WTC11 (cell line): ENCODE measurements at regions not wholly inside any gene's neighbourhood (a gene's known extent, or its start where the extent isn't known, plus 50 kb on each side); places are given as distances from the start of the nearest gene placed in this dataset.

ENCODE experiments used
- ATAC-seq: fragments of 200-7000 bp; cut with Tn5 transposase; 2 replicates; pipeline ENCODE4 v1.10.0; 2021; ENCODE audit warnings: mild to moderate bottlenecking, moderate library complexity
- CTCF ChIA-PET: fragments of 300-600 bp; sonication (Branson Sonifier 250); formaldehyde crosslinking; loops from one replicate; lab custom pipeline; 2021; ENCODE audit warnings: antibody characterized with exemption; lab: Charles Lee
- POLR2A ChIA-PET: fragments of 350-600 bp; sonication (Branson Sonifier 250); formaldehyde crosslinking; loops from one replicate; lab custom pipeline; 2021; ENCODE audit warnings: antibody characterized with exemption; lab: Charles Lee
- DNase-seq: peaks from one replicate; pipeline ENCODE4 v3.0.0; 2021; ENCODE audit warnings: low spot score
- H3K27ac Mint-ChIP-seq: 2 replicates; pipeline ENCODE4 v1.8.0; 2021; ENCODE audit warnings: mixed read lengths
- H3K27me3 Mint-ChIP-seq: 2 replicates; pipeline ENCODE4 v1.8.0; 2021; ENCODE audit warnings: low read depth, mild to moderate bottlenecking, moderate library complexity, mixed read lengths
- H3K36me3 Mint-ChIP-seq: 2 replicates; pipeline ENCODE4 v1.8.0; 2021; ENCODE audit warnings: mixed read lengths
- H3K4me1 Mint-ChIP-seq: 2 replicates; pipeline ENCODE4 v1.8.0; 2022; ENCODE audit warnings: mixed read lengths
- H3K4me3 Mint-ChIP-seq: 2 replicates; pipeline ENCODE4 v1.8.0; 2021; ENCODE audit warnings: mild to moderate bottlenecking, moderate library complexity, mixed read lengths
- H3K9me3 Mint-ChIP-seq: 2 replicates; pipeline ENCODE4 v1.8.0; 2021; ENCODE audit warnings: mixed read lengths
- AFF4 ChIP-seq: sonication (generic); formaldehyde crosslinking; IDR thresholded peaks from 2 replicates; pipeline ENCODE4 v1.8.1; 2023; ENCODE audit warnings: mild to moderate bottlenecking, missing genetic modification reagents, borderline replicate concordance
- AR ChIP-seq: fragments of 250-450 bp; sonication (Bioruptor Pico); IDR thresholded peaks from 2 replicates; pipeline ENCODE4 v1.9.0; 2021; ENCODE audit warnings: mild to moderate bottlenecking
- ATF1 ChIP-seq: sonication (generic); formaldehyde crosslinking; IDR thresholded peaks from 2 replicates; pipeline ENCODE4 v1.8.1; 2023; ENCODE audit warnings: mild to moderate bottlenecking, moderate library complexity, missing genetic modification reagents
- CREB1 ChIP-seq: sonication (generic); formaldehyde crosslinking; IDR thresholded peaks from 2 replicates; pipeline ENCODE4 v1.8.0; 2023; ENCODE audit warnings: mild to moderate bottlenecking, missing genetic modification reagents
- ERG ChIP-seq: fragments of 250-450 bp; sonication (Bioruptor Pico); IDR thresholded peaks from 2 replicates; pipeline ENCODE4 v1.8.0; 2021; ENCODE audit warnings: mild to moderate bottlenecking
- GRHL2 ChIP-seq: fragments of 250-450 bp; sonication (Bioruptor Pico); IDR thresholded peaks from 2 replicates; pipeline ENCODE4 v1.8.0; 2022; ENCODE audit warnings: mild to moderate bottlenecking, moderate library complexity; ENCODE audit not compliant: insufficient replicate concordance, severe bottlenecking
- JUN ChIP-seq: sonication (generic); formaldehyde crosslinking; IDR thresholded peaks from 2 replicates; pipeline ENCODE4 v1.8.0; 2023; ENCODE audit warnings: mild to moderate bottlenecking, missing genetic modification reagents
- KAT7 ChIP-seq: sonication (generic); formaldehyde crosslinking; IDR thresholded peaks from 2 replicates; pipeline ENCODE4 v1.8.1; 2023; ENCODE audit warnings: missing genetic modification reagents, mild to moderate bottlenecking, borderline replicate concordance
- MLX ChIP-seq: sonication (generic); formaldehyde crosslinking; IDR thresholded peaks from 2 replicates; pipeline ENCODE4 v1.8.1; 2023; ENCODE audit warnings: mild to moderate bottlenecking, missing genetic modification reagents, moderate library complexity
- OVOL2 ChIP-seq: fragments of 250-450 bp; sonication (Bioruptor Pico); IDR thresholded peaks from 2 replicates; pipeline ENCODE4 v1.9.0; 2021; ENCODE audit warnings: mild to moderate bottlenecking, borderline replicate concordance
- PREB ChIP-seq: sonication (generic); formaldehyde crosslinking; IDR thresholded peaks from 2 replicates; pipeline ENCODE4 v1.8.1; 2022; ENCODE audit warnings: mild to moderate bottlenecking, missing genetic modification reagents, moderate library complexity, borderline replicate concordance
- ZBTB21 ChIP-seq: sonication (generic); formaldehyde crosslinking; IDR thresholded peaks from 2 replicates; pipeline ENCODE4 v1.8.1; 2023; ENCODE audit warnings: mild to moderate bottlenecking, missing genetic modification reagents, borderline replicate concordance
- ZBTB43 ChIP-seq: sonication (generic); formaldehyde crosslinking; IDR thresholded peaks from 2 replicates; pipeline ENCODE4 v1.8.1; 2023; ENCODE audit warnings: mild to moderate bottlenecking, missing genetic modification reagents
- ZNF317 ChIP-seq: sonication (generic); formaldehyde crosslinking; IDR thresholded peaks from 2 replicates; pipeline ENCODE4 v1.8.1; 2023; ENCODE audit warnings: low read depth, mild to moderate bottlenecking, moderate library complexity, missing genetic modification reagents, borderline replicate concordance
- ZNF425 ChIP-seq: fragments of 250-450 bp; sonication (Bioruptor Pico); conservative IDR thresholded peaks from 2 replicates; pipeline ENCODE4 v1.9.0; 2021; ENCODE audit warnings: mild to moderate bottlenecking
- ZSCAN18 ChIP-seq: fragments of 250-450 bp; sonication (Bioruptor Pico); IDR thresholded peaks from 2 replicates; pipeline ENCODE4 v2.1.2; 2022; ENCODE audit warnings: mild to moderate bottlenecking, moderate library complexity

GRCh38 chr10:120998782-120999285 is 147.7 kb downstream of the WDR11 start (continued):
- TF ChIP-seq AFF4 (CRISPR knock-in tag) = no peak

- no peak for DNase-seq
- Mint-ChIP-seq H3K27ac (no peak overlapping the region), H3K27me3 (peaks cover 4% of the 10 kb centered on the region; the same call in 1 of the 2 replicates)
- TF ChIP-seq JUN = no peak
- TF ChIP-seq, all 79 proteins: peak for 0
- Mint-ChIP-seq H3K4me1 (peaks cover 7% of the 10 kb centered on the region), H3K4me3 (no peak overlapping the region), H3K9me3 (peaks cover 41% of the 10 kb centered on the region), H3K36me3 (peaks cover 12% of the 10 kb centered on the region)
- peak; percentile 67 for ATAC-seq
- ChIA-PET CTCF (interaction anchor here (2.6 kb wide), 1 partner anchor 51 kb away, joined by 14 read pairs; no protein-coding TSS in a partner anchor), POLR2A (no interaction called here)
Measured at GRCh38 chr10:120999868-121000267, 148.7 kb downstream of the WDR11 start.

- H3K4me3 Mint-ChIP-seq = no peak overlapping the region
- no peak for ATAC-seq
- peaks cover 4% of the 10 kb centered on the region; the same call in 1 of the 2 replicates for H3K27me3 Mint-ChIP-seq
- CTCF ChIA-PET = interaction anchor here (0.8 kb wide), 1 partner anchor 54 kb away, joined by 4 read pairs; no protein-coding TSS in a partner anchor
- H3K36me3 Mint-ChIP-seq = peaks cover 32% of the 10 kb centered on the region
- POLR2A ChIA-PET = no interaction called here
- no peak for DNase-seq
- H3K4me1 Mint-ChIP-seq = peaks cover 7% of the 10 kb centered on the region
- peaks cover 48% of the 10 kb centered on the region for H3K9me3 Mint-ChIP-seq
- no peak overlapping the region for H3K27ac Mint-ChIP-seq
- TF ChIP-seq ZNF425 = no peak
- TF ChIP-seq ERG (CRISPR knock-in tag) = no peak
- no peak for TF ChIP-seq ZBTB21
- no peak for TF ChIP-seq GRHL2
- no peak for TF ChIP-seq PREB
- TF ChIP-seq AR = no peak
- no peak for TF ChIP-seq CREB1 (CRISPR knock-in tag)
- no peak for TF ChIP-seq ZNF317
- no peak for TF ChIP-seq OVOL2 (CRISPR knock-in tag)
- TF ChIP-seq ZSCAN18 (CRISPR knock-in tag) = no peak
- TF ChIP-seq ZBTB43 (CRISPR knock-in tag) = no peak
- TF ChIP-seq MLX (CRISPR knock-in tag) = no peak
- no peak for TF ChIP-seq KAT7 (CRISPR knock-in tag)
- no peak for TF ChIP-seq ATF1 (CRISPR knock-in tag)
Measured at GRCh38 chr10:121002586-121003205, 151.5 kb downstream of the WDR11 start.
